ENCODE measurements at regions not wholly inside any gene's neighbourhood (a gene's known extent, or its start where the extent isn't known, plus 50 kb on each side); places are given as distances from the start of the nearest gene placed in this dataset.

DNA sequence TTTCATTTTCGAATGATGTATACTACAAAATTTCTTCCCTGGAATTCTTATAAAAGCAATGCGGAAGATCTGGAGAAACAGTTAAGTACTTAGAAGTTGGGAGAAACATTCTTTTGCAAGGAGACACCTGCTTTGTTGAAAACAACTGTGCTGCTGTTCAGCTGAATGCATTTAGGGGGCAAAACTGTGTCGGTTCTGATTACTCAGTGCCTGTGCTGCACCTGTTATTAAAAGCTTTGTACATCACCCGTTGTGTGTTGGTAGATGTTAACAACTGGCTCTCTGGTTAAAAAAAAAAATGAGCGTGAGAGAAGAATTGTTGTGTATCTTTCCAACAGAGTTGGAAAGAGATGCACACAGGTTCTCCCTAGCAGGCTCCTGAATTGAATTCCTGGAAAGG lies 184.1 kb upstream of the HHIP start:
- Histone ChIP-seq H2BK5ac (ENCODE audit: insufficient read length, low read length) (no peak overlapping the region), H3K9ac (ENCODE audit: extremely low read depth, insufficient read length, low read length) (no peak overlapping the region), H3K23ac (ENCODE audit: insufficient read length, low read depth, low read length) (no peak overlapping the region), H2BK12ac (ENCODE audit: insufficient read length, low read depth, low read length) (no peak overlapping the region), H4K20me1 (ENCODE audit: control insufficient read depth, insufficient read depth, insufficient read length) (no peaks in the 10 kb centered on the region), H3K23me2 (ENCODE audit: insufficient read length, low read depth, low read length, poor library complexity, severe bottlenecking) (no peaks in the 10 kb centered on the region), H3T11ph (ENCODE audit: low read length) (no peak overlapping the region), H4K8ac (replicated peaks; ENCODE audit: insufficient read length, low read depth, low read length) (no peak overlapping the region), H3K4ac (ENCODE audit: low read depth, low read length) (no peak overlapping the region), H3K79me1 (ENCODE audit: insufficient read depth, low read depth, low read length, poor library complexity, severe bottlenecking) (no peaks in the 10 kb centered on the region), H2BK120ac (ENCODE audit: low read depth, low read length, poor library complexity, severe bottlenecking) (no peak overlapping the region), H3K79me2 (ENCODE audit: insufficient read depth, low read length) (no peaks in the 10 kb centered on the region), H3K27ac (ENCODE audit: insufficient read length, low read depth, low read length) (no peak overlapping the region), H3K18ac (ENCODE audit: insufficient read length, low read depth, low read length) (no peak overlapping the region), H4K5ac (ENCODE audit: insufficient read length, low read depth, low read length) (no peak overlapping the region), H2AK5ac (ENCODE audit: insufficient read length, low read length) (no peak overlapping the region), H3K4me2 (ENCODE audit: insufficient read depth, insufficient read length, low read length) (no peak overlapping the region), H3K27me3 (ENCODE audit: insufficient read depth, low read length) (no peaks in the 10 kb centered on the region), H2BK15ac (ENCODE audit: low read depth, low read length) (no peak overlapping the region), H3K56ac (ENCODE audit: insufficient read length, low read depth, low read length) (no peak overlapping the region), H4K91ac (ENCODE audit: insufficient read length, low read depth, low read length) (no peak overlapping the region), H3K4me1 (ENCODE audit: insufficient read depth, low read length) (no peaks in the 10 kb centered on the region), H3K14ac (ENCODE audit: insufficient read depth, low read length) (no peak overlapping the region), H2AFZ (ENCODE audit: low read length) (no peak overlapping the region), H3K9me3 (ENCODE audit: control insufficient read depth, low read depth, low read length) (no peaks in the 10 kb centered on the region), H2BK20ac (ENCODE audit: low read depth, low read length, poor library complexity, severe bottlenecking) (no peak overlapping the region)
- Mint-ChIP-seq H3K36me3 (ENCODE audit: insufficient read depth in 1 of 3, low read depth in 3 of 3) (no peaks in the 10 kb centered on the region), H3K9me3 (no peaks in the 10 kb centered on the region), H3K27me3 (ENCODE audit: low read depth) (no peaks in the 10 kb centered on the region), H3K4me3 (no peak overlapping the region), H3K4me1 (no peaks in the 10 kb centered on the region), H3K27ac (no peak overlapping the region; a peak in 1 of 7 replicates)
- DNase-seq, result no peak
- no CpG with 5 or more reads among the region's 5 CpGs for WGBS (ENCODE audit: extremely low coverage, insufficient read length, low lambda C conversion rate)
- TF ChIP-seq, protein P1, sequence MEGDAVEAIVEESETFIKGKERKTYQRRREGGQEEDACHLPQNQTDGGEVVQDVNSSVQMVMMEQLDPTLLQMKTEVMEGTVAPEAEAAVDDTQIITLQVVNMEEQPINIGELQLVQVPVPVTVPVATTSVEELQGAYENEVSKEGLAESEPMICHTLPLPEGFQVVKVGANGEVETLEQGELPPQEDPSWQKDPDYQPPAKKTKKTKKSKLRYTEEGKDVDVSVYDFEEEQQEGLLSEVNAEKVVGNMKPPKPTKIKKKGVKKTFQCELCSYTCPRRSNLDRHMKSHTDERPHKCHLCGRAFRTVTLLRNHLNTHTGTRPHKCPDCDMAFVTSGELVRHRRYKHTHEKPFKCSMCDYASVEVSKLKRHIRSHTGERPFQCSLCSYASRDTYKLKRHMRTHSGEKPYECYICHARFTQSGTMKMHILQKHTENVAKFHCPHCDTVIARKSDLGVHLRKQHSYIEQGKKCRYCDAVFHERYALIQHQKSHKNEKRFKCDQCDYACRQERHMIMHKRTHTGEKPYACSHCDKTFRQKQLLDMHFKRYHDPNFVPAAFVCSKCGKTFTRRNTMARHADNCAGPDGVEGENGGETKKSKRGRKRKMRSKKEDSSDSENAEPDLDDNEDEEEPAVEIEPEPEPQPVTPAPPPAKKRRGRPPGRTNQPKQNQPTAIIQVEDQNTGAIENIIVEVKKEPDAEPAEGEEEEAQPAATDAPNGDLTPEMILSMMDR (conservative IDR thresholded peaks at IDR 0.05), result no peak
